ENCODE measurements at regions not wholly inside any gene's neighbourhood (a gene's known extent, or its start where the extent isn't known, plus 50 kb on each side); places are given as distances from the start of the nearest gene placed in this dataset.
A peak's percentile ranks its signal among the peaks of the same experiment; 100 is the strongest.
"Not testable (repeated sequence)": the region's sequence is repeated elsewhere in the genome, so short reads cannot be mapped to it uniquely, and the experiment has no call there.

DNA sequence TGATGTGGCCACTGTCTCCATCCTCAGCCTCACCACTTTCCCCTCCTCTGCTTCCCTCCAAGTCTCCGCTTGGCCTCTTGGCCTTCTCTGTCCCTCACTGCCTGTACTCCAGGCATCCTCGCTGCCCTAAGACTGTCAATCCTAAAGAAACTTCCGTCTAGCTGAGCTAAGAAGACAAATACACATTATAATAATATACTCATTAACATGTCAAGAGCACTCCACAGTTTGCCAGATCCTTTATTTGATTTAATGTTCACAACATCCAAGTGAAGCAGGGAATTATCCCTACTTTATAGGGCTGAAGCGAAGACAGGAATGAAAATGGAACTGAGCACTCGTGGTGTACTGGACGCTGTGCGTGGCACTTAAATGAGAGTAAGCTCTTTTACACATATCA lies 72.4 kb upstream of the SLC22A23 start:
- no peak overlapping the region for H3K4me3 ChIP-seq
- H3K4me2 ChIP-seq: no peak overlapping the region
- CTCF ChIA-PET: no interaction called here
- TF ChIP-seq, protein P1, sequence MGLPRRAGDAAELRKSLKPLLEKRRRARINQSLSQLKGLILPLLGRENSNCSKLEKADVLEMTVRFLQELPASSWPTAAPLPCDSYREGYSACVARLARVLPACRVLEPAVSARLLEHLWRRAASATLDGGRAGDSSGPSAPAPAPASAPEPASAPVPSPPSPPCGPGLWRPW (IDR thresholded peaks at IDR 0.05): no peak
- no peak for TF ChIP-seq RFX5 (IDR thresholded peaks at IDR 0.05)
- TF ChIP-seq MAFK (IDR thresholded peaks at IDR 0.05; ENCODE audit: partially characterized antibody): no peak
- no peak for TF ChIP-seq ZFP36 (IDR thresholded peaks at IDR 0.05; ENCODE audit: borderline replicate concordance, partially characterized antibody)
- no peak for TF ChIP-seq TFCP2L1 (CRISPR knock-in tag; IDR thresholded peaks at IDR 0.05)
- no peak for TF ChIP-seq RNF2 (IDR thresholded peaks at IDR 0.05; ENCODE audit: borderline replicate concordance, low read depth)
- no peak for FAIRE-seq
- H3K27ac ChIP-seq: no peak overlapping the region
- no peak for ATAC-seq
- POLR2A ChIA-PET: no interaction called here
- no peak for DNase-seq (ENCODE audit: low read depth in 1 of 2, low spot score in 1 of 2)
- H3K4me1 ChIP-seq: peaks cover 10% of the 10 kb centered on the region; the same call in 2 of the 3 replicates
- H3K9me3 ChIP-seq: no peaks in the 10 kb centered on the region
- WGBS (ENCODE audit: missing lambda C conversion rate): 87% methylated on average over 7 of the region's 7 CpGs

DNA sequence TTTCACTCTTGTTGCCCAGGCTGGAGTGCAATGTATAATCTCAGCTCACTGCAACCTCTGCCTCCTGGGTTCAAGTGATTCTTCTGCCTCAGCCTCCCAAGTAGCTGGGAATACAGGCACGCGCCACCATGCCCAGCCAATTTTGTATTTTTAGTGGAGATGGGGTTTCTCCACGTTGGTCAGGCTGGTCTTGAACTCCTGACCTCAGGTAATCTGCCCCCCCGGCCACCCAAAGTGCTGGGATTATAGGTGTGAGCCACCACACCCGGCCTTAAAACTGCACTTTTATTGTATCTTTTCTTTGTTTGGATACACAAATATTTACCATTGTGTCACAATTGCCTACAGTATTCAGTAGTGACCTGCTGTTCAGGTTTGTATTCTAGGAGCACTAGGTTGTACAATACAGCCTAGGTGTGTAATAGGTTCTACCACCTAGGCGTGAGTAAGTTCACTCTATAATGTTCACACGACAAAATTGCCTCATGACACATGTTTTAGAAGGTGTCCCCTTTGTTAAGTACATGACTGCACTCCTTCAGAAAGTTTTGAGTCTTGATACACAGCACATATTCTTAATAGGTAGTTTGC lies 71.3 kb upstream of the SLC22A23 start:
- H3K4me2 ChIP-seq; ATAC-seq; FAIRE-seq; H3K4me3 ChIP-seq; H3K9me3 ChIP-seq; CTCF ChIA-PET; H3K27ac ChIP-seq; POLR2A ChIA-PET; DNase-seq (ENCODE audit: low read depth in 1 of 2, low spot score in 1 of 2): not testable (repeated sequence)
- 72% methylated on average over 7 of the region's 7 CpGs for WGBS (ENCODE audit: missing lambda C conversion rate)
- H3K4me1 ChIP-seq: peaks cover 18% of the 10 kb centered on the region

DNA sequence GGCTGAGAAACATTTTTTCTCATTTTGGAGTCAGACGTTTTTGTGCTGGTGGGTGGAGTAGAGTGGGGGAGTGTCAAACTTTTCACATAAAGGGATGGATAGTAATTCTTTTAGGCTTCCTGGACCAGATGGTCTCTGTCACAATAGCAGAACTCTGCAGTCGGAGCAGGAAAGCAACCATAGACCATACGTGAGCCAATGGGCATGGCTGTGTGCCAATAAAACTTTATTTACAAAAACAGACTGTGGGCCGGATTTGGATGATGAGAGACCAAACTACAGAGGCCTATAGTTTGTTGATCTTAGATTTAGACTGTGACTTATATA lies 70.8 kb upstream of the SLC22A23 start:
- FAIRE-seq: no peak
- POLR2A ChIA-PET: no interaction called here

DNA sequence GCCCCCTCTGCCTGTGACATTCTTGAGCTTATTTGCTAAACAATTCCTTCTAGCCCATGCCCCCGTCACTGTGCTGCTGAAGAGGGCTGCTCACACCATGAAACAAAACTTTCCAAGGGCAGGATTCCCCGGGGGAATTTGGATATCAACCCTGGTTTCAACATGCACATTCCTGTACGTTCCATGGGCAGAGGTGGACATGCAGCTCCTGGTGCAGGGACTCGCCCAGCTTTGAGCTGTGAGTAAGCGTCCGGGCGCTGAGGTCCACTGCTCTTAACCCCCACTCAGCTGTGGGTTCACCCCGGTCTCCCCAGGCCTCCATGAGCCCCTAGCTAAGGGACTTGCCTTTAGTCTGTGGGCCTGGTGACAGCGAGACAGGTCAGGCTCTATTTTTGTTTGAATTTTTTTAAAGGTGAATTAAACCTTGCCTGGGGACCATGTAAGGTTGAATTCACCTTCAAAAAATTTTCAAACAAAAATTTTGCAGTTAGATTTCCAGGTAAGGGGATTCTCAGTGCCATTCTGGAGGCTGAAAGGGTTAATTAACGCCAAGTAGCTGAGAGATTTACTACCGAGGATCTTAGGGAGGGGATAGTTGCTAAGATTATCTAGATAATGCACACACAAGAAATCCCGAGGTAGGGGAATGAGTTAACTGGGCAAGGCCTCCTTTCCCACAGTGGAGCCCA lies 70.3 kb upstream of the SLC22A23 start:
- TF ChIP-seq NR3C1 (IDR thresholded peaks at IDR 0.05) (no peak), POLR2A (IDR thresholded peaks at IDR 0.05; ENCODE audit: low read length) (no peak), PHF8 (IDR thresholded peaks at IDR 0.05; ENCODE audit: borderline replicate concordance, low read depth) (no peak), NPAS2 (CRISPR knock-in tag; IDR thresholded peaks at IDR 0.05; ENCODE audit: borderline replicate concordance) (no peak), KDM1A (IDR thresholded peaks at IDR 0.05; ENCODE audit: low read depth) (no peak), BHLHE40 (IDR thresholded peaks at IDR 0.05; ENCODE audit: low read depth, low read length) (no peak), KDM5A (IDR thresholded peaks at IDR 0.05) (no peak), JUN (IDR thresholded peaks at IDR 0.05) (no peak), EHF (CRISPR knock-in tag; IDR thresholded peaks at IDR 0.05) (no peak), TFCP2L1 (CRISPR knock-in tag; IDR thresholded peaks at IDR 0.05) (no peak), HOXB13 (CRISPR knock-in tag; IDR thresholded peaks at IDR 0.05; ENCODE audit: low read depth) (no peak)
- TF ChIP-seq, protein P2, sequence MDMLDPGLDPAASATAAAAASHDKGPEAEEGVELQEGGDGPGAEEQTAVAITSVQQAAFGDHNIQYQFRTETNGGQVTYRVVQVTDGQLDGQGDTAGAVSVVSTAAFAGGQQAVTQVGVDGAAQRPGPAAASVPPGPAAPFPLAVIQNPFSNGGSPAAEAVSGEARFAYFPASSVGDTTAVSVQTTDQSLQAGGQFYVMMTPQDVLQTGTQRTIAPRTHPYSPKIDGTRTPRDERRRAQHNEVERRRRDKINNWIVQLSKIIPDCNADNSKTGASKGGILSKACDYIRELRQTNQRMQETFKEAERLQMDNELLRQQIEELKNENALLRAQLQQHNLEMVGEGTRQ (IDR thresholded peaks at IDR 0.05): no peak
- TF ChIP-seq, protein P1 (IDR thresholded peaks at IDR 0.05): no peak
- TF ChIP-seq, protein P3, sequence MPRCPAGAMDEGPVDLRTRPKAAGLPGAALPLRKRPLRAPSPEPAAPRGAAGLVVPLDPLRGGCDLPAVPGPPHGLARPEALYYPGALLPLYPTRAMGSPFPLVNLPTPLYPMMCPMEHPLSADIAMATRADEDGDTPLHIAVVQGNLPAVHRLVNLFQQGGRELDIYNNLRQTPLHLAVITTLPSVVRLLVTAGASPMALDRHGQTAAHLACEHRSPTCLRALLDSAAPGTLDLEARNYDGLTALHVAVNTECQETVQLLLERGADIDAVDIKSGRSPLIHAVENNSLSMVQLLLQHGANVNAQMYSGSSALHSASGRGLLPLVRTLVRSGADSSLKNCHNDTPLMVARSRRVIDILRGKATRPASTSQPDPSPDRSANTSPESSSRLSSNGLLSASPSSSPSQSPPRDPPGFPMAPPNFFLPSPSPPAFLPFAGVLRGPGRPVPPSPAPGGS (IDR thresholded peaks at IDR 0.05): no peak
- Histone ChIP-seq H3K9me3 (no peaks in the 10 kb centered on the region), H3K27ac (peak overlapping the region in 1 of 2 experiments; percentile 57; a peak in 3 of 6 replicates), H3K4me1 (peaks cover 29% of the 10 kb centered on the region), H3K4me2 (no peak overlapping the region), H3K4me3 (no peak overlapping the region)
- WGBS (ENCODE audit: missing lambda C conversion rate): 54% methylated on average over 12 of the region's 12 CpGs
- CTCF ChIA-PET: interaction anchor here (1.1 kb wide), 1 partner anchor 205 kb away, joined by 5 read pairs; no protein-coding TSS in a partner anchor
- FAIRE-seq (no peak), ATAC-seq (no peak; a peak in 1 of 6 replicates), DNase-seq (ENCODE audit: low read depth in 1 of 2, low spot score in 1 of 2) (no peak)
- POLR2A ChIA-PET: no interaction called here

More for the DNA sequence above, 70.8 kb upstream of the SLC22A23 start:
- Histone ChIP-seq H3K4me3 (no peak overlapping the region), H3K27ac (0 out of 6 replicates have a peak overlapping the region, but pooled peaks of 1 of the 2 experiments have one; percentile 57), H3K9me3 (no peaks in the 10 kb centered on the region), H3K4me1 (peaks cover 24% of the 10 kb centered on the region), H3K4me2 (no peak overlapping the region)
- ATAC-seq: no peak
- TF ChIP-seq BHLHE40 (IDR thresholded peaks at IDR 0.05; ENCODE audit: low read depth, low read length) (no peak), HEYL (CRISPR knock-in tag; IDR thresholded peaks at IDR 0.05) (no peak), SMC3 (IDR thresholded peaks at IDR 0.05) (no peak), HOXB13 (CRISPR knock-in tag; IDR thresholded peaks at IDR 0.05; ENCODE audit: low read depth) (no peak), FOSL2 (IDR thresholded peaks at IDR 0.05) (no peak), FOSL2 (CRISPR knock-in tag; IDR thresholded peaks at IDR 0.05) (no peak), NPAS2 (CRISPR knock-in tag; IDR thresholded peaks at IDR 0.05; ENCODE audit: borderline replicate concordance) (no peak), POLR2A (IDR thresholded peaks at IDR 0.05; ENCODE audit: low read length) (no peak), CHD4 (IDR thresholded peaks at IDR 0.05; ENCODE audit: borderline replicate concordance) (no peak), PHF8 (IDR thresholded peaks at IDR 0.05; ENCODE audit: borderline replicate concordance, low read depth) (no peak), ZC3H11A (IDR thresholded peaks at IDR 0.05) (no peak), EP300 (IDR thresholded peaks at IDR 0.05) (no peak)
- TF ChIP-seq, protein P4, sequence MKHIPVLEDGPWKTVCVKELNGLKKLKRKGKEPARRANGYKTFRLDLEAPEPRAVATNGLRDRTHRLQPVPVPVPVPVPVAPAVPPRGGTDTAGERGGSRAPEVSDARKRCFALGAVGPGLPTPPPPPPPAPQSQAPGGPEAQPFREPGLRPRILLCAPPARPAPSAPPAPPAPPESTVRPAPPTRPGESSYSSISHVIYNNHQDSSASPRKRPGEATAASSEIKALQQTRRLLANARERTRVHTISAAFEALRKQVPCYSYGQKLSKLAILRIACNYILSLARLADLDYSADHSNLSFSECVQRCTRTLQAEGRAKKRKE (CRISPR knock-in tag; IDR thresholded peaks at IDR 0.05; ENCODE audit: low read depth): no peak
- TF ChIP-seq, protein P3 (IDR thresholded peaks at IDR 0.05): no peak
- WGBS (ENCODE audit: missing lambda C conversion rate): 63% methylated on average over 4 of the region's 4 CpGs
- CTCF ChIA-PET: no interaction called here
- no peak for DNase-seq (ENCODE audit: low read depth in 1 of 2, low spot score in 1 of 2)
